ENCODE measurements at regions not wholly inside any gene's neighbourhood (a gene's known extent, or its start where the extent isn't known, plus 50 kb on each side); places are given as distances from the start of the nearest gene placed in this dataset.
A peak's percentile ranks its signal among the peaks of the same experiment; 100 is the strongest.

DNA sequence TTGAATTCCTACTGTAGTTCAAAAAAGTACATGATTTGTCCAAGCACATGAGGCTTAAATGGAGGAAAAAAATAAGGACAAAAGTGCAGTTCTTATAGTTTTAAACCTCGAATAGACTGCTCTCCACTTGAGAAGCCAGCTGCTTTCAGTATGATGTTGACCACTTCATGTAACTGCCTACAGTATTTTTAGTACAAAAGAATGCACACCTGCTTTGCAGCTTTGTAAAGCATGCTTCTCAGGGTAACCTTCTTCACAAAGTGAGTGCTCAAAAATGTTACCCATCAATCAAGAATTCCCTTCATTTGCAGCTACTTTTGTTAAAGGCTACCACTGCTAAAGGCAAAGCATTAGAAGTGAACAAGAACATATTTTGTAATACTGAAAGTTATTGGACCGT lies 83.4 kb upstream of the FAM47B start:
- Histone ChIP-seq H3K27me3 (peaks cover 0 to 3% (median 0%) of the 10 kb centered on the region in 3 donors), H3K27ac (no peak overlapping the region), H3K4me3 (no peak overlapping the region), H3K36me3 (no peaks in the 10 kb centered on the region), H3K4me1 (no peaks in the 10 kb centered on the region), H3K9me3 (no peaks in the 10 kb centered on the region)
- 47 to 76% (median 66%) methylated on average over 2 of the region's 2 CpGs for WGBS, 5 donors
- no peak for DNase-seq
- intact Hi-C loops (cut with DNase I; ENCODE audit: low total_unique reads), result no loop called here
- no peak for TF ChIP-seq POLR2A (IDR thresholded peaks at IDR 0.05)
- TF ChIP-seq EP300 (IDR thresholded peaks at IDR 0.05), result no peak
- TF ChIP-seq POLR2AphosphoS5 (IDR thresholded peaks at IDR 0.05), result no peak

DNA sequence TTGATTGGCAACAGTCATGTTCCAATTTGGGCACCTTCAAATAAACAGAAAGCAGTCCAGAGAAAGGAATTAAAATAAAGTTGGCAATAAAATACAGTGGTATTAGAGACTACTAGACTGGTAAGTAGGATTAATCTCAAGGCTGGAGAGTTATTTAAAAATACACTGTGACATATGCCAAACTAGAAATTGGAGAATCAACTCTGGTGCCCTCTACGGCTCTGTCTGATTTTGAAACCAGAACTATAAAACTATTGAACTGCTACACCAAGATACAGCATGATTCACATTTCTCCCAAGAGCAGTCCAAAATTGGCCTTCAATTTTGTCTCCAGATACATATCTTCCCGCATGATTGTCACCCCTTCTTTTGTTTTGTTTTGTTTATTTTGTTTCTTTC lies 78.7 kb upstream of the FAM47B start:
- WGBS, 5 donors, result 46 to 91% (median 75%) methylated on average over 2 of the region's 2 CpGs
- Histone ChIP-seq H3K9me3 (no peaks in the 10 kb centered on the region), H3K27me3 (peaks cover 0 to 3% (median 0%) of the 10 kb centered on the region in 3 donors), H3K27ac (no peak overlapping the region), H3K4me3 (no peak overlapping the region), H3K36me3 (no peaks in the 10 kb centered on the region), H3K4me1 (no peaks in the 10 kb centered on the region)
- intact Hi-C loops (cut with DNase I; ENCODE audit: low total_unique reads), result no loop called here
- DNase-seq, result no peak
- TF ChIP-seq POLR2AphosphoS5 (IDR thresholded peaks at IDR 0.05) (no peak), POLR2A (IDR thresholded peaks at IDR 0.05) (no peak), CTCF (IDR thresholded peaks at IDR 0.05) (no peak), EP300 (IDR thresholded peaks at IDR 0.05) (no peak)

DNA sequence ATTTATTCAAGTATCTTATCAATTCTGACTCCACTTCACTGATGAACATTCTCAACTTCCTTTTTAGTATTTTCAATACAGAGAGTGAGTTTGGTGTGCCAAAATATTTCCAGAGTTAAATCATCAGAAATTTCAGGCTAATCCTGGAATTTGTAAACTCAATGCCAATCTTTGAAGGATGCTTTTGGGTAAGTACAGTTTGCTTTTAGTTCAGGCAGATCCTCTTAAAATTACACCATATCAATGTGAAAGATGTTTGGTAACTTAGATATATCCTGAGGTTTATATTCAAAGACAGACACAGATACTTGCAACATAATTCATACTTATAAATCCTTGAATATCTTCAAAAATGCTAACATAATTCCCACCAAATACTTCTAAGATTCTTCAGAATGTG lies 76.0 kb upstream of the FAM47B start:
- H3K27me3 ChIP-seq, result no peaks in the 10 kb centered on the region
- intact Hi-C loops (cut with DNase I; ENCODE audit: low total_unique reads), result no loop called here
- TF ChIP-seq POLR2AphosphoS5 (IDR thresholded peaks at IDR 0.05) (no peak), CTCF (IDR thresholded peaks at IDR 0.05) (no peak), POLR2A (IDR thresholded peaks at IDR 0.05) (no peak), EP300 (IDR thresholded peaks at IDR 0.05) (no peak)
- DNase-seq, result no peak
- H3K36me3 ChIP-seq, result no peaks in the 10 kb centered on the region
- peaks cover 0 to 17% (median 8%) of the 10 kb centered on the region in 4 donors for H3K9me3 ChIP-seq
- no peak overlapping the region for H3K4me3 ChIP-seq
- H3K4me1 ChIP-seq, result no peaks in the 10 kb centered on the region
- H3K27ac ChIP-seq, result no peak overlapping the region

DNA sequence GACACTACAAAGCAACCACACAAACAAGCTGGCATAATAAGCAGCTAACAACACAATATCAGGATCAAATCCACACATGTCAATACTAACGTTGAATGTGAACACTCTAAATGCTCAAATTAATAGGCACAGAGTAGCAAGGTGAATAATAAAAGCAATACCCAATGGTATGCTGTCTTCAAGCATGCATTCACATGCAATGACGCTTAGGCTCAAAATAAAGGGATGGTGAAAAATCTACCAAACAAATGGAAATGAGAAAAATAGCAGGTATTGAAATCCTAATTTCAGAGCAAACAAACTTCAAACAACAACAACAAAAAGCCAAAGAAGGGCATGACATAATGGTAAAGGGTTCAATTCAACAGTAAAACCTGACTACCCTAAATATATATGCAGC lies 74.0 kb upstream of the FAM47B start:
- Histone ChIP-seq H3K27me3 (no peaks in the 10 kb centered on the region), H3K9me3 (peaks cover 0 to 18% (median 11%) of the 10 kb centered on the region in 4 donors), H3K4me1 (no peaks in the 10 kb centered on the region), H3K36me3 (no peaks in the 10 kb centered on the region), H3K4me3 (no peak overlapping the region), H3K27ac (no peak overlapping the region)
- no peak for DNase-seq
- TF ChIP-seq EP300 (IDR thresholded peaks at IDR 0.05), result no peak
- TF ChIP-seq POLR2AphosphoS5 (IDR thresholded peaks at IDR 0.05), result no peak
- TF ChIP-seq POLR2A (IDR thresholded peaks at IDR 0.05), result no peak
- TF ChIP-seq CTCF (IDR thresholded peaks at IDR 0.05), result no peak
- 33 to 54% (median 44%) methylated on average over 2 of the region's 2 CpGs for WGBS, 5 donors
- intact Hi-C loops (cut with DNase I; ENCODE audit: low total_unique reads), result no loop called here

DNA sequence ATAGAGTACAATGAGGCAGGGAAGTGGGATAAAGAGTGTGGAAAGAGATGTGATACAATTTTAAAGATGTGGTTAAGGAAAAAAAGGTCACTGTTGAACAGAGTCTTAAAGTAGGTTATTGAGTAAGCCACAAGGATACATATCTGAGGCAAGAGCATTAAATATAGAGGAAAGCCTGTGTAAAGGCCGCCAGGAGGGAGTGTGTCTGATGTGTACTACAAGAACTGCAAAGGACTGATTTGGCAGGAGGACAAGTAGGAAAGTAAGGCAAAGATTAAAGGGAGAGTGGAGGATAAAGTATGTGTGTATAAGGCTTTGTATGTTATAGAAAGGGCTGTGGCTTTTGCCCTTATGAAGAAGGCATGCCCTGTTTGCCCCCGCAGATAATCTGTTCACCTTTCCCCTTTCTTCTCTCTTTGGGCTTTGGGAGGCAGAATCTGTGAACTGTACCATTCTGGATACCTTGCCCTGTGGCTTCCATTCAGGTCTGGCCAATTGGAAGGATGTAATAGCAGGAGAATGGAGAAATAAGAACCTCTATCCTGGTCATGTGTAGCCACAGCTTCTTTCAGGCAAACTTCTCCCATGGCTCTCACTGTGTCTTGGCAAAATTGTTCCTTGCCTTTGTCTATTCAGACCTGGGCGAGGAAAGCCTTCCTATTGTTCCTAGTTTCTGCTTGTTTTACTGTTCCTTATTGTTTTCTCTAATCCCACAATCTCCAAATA lies 68.9 kb upstream of the FAM47B start:
- no peaks in the 10 kb centered on the region for H3K4me1 ChIP-seq
- H3K27me3 ChIP-seq, result no peaks in the 10 kb centered on the region
- peaks cover 0 to 18% (median 11%) of the 10 kb centered on the region in 4 donors for H3K9me3 ChIP-seq
- intact Hi-C loops (cut with DNase I; ENCODE audit: low total_unique reads), result no loop called here
- WGBS, 5 donors, result 28 to 58% (median 40%) methylated on average over 3 of the region's 3 CpGs
- H3K4me3 ChIP-seq, result no peak overlapping the region
- TF ChIP-seq POLR2A (IDR thresholded peaks at IDR 0.05), result no peak
- no peak for TF ChIP-seq EP300 (IDR thresholded peaks at IDR 0.05)
- no peak for TF ChIP-seq CTCF (IDR thresholded peaks at IDR 0.05)
- no peak for TF ChIP-seq POLR2AphosphoS5 (IDR thresholded peaks at IDR 0.05)
- DNase-seq, result peak in 1 of 2 donors; percentile 10
- no peak overlapping the region for H3K27ac ChIP-seq
- H3K36me3 ChIP-seq, result no peaks in the 10 kb centered on the region

Measured in stomach (tissue), 8 donors.